ENCODE measurements at regions not wholly inside any gene's neighbourhood (a gene's known extent, or its start where the extent isn't known, plus 50 kb on each side); places are given as distances from the start of the nearest gene placed in this dataset.

DNA sequence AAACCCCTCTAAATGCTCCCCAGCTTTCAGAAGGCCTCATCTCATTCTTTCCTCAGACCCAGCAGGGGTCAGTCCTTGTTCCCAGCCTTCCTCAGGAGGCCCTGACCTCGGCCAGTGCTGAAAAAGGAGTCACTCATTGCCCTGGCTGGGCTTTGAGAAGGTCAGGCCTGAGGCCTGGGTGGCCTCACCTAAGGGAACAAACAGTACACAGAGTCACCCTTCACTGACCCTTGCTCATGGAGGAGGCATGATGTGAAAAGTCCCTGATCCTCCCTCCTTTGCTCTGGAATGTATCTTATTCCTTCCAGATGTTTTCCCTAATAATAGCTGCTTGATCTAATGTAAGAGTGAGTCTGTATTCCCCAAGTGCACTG lies 117.7 kb upstream of the SLC44A3 start:
- H3K27ac ChIP-seq (ENCODE audit: control insufficient read depth, insufficient read depth, low read length): no peak overlapping the region
- FAIRE-seq: peak; percentile 9
- H2AFZ ChIP-seq (ENCODE audit: control insufficient read depth, low read length): no peak overlapping the region

GRCh38 chr1:94701796-94702441 lies 118.2 kb upstream of the SLC44A3 start:
- no peaks in the 10 kb centered on the region for H3K79me2 ChIP-seq (ENCODE audit: control insufficient read depth, insufficient read depth, low read length)
- FAIRE-seq (no peak), DNase-seq (ENCODE audit: low read depth, low spot score) (no peak)
- H3K27me3 ChIP-seq (ENCODE audit: control insufficient read depth, extremely low read depth, insufficient read depth, low read length): no peaks in the 10 kb centered on the region
- no peak overlapping the region for H3K4me2 ChIP-seq (ENCODE audit: control insufficient read depth, extremely low read depth, insufficient read depth, low read depth, low read length)
- H3K9me3 ChIP-seq (ENCODE audit: control insufficient read depth, low read depth, low read length): no peaks in the 10 kb centered on the region
- no peak overlapping the region for H3K9ac ChIP-seq (ENCODE audit: control insufficient read depth, extremely low read depth, insufficient read depth, low read length)
- H3K36me3 ChIP-seq (ENCODE audit: control insufficient read depth in 2 of 2, extremely low read depth in 1 of 2, insufficient read depth in 2 of 2, low read length in 2 of 2): no peaks in the 10 kb centered on the region
- H3K4me1 ChIP-seq (ENCODE audit: control insufficient read depth, extremely low read depth, insufficient read depth, low read length): peaks cover 12% of the 10 kb centered on the region
- no peaks in the 10 kb centered on the region for H4K20me1 ChIP-seq (ENCODE audit: control insufficient read depth, extremely low read depth, insufficient read depth, low read length)
- H2AFZ ChIP-seq (ENCODE audit: control insufficient read depth, low read length): no peak overlapping the region
- no peak overlapping the region for H3K27ac ChIP-seq (ENCODE audit: control insufficient read depth, insufficient read depth, low read length)
- no peak for TF ChIP-seq EZH2 (IDR thresholded peaks at IDR 0.05; ENCODE audit: low read length)
- TF ChIP-seq CTCF (optimal IDR thresholded peaks at IDR 0.05 in 1 of 3, IDR thresholded peaks at IDR 0.05 in 1 of 3, conservative IDR thresholded peaks at IDR 0.05 in 1 of 3; ENCODE audit: extremely low read depth in 1 of 3, insufficient read depth in 2 of 3, low read length in 3 of 3): no peak
- H3K9me1 ChIP-seq (ENCODE audit: control insufficient read depth, extremely low read depth, insufficient read depth, low read length): no peaks in the 10 kb centered on the region
- H3K4me3 ChIP-seq (ENCODE audit: control insufficient read depth in 2 of 3, extremely low read depth in 1 of 3, insufficient read depth in 2 of 3, low read depth in 1 of 3, low read length in 3 of 3): no peak overlapping the region
- dilution Hi-C loops (cut with MboI; ENCODE audit: extremely low pct_ligation_motif_present, low sequenced_read_pairs): no loop called here

More for the DNA sequence above, 117.7 kb upstream of the SLC44A3 start:
- no peak for TF ChIP-seq CTCF (optimal IDR thresholded peaks at IDR 0.05 in 1 of 3, IDR thresholded peaks at IDR 0.05 in 1 of 3, conservative IDR thresholded peaks at IDR 0.05 in 1 of 3; ENCODE audit: extremely low read depth in 1 of 3, insufficient read depth in 2 of 3, low read length in 3 of 3)
- no peak for TF ChIP-seq EZH2 (IDR thresholded peaks at IDR 0.05; ENCODE audit: low read length)
- Histone ChIP-seq H4K20me1 (ENCODE audit: control insufficient read depth, extremely low read depth, insufficient read depth, low read length) (no peaks in the 10 kb centered on the region), H3K79me2 (ENCODE audit: control insufficient read depth, insufficient read depth, low read length) (no peaks in the 10 kb centered on the region), H3K4me2 (ENCODE audit: control insufficient read depth, extremely low read depth, insufficient read depth, low read depth, low read length) (no peak overlapping the region), H3K4me1 (ENCODE audit: control insufficient read depth, extremely low read depth, insufficient read depth, low read length) (peaks cover 12% of the 10 kb centered on the region), H3K36me3 (ENCODE audit: control insufficient read depth in 2 of 2, extremely low read depth in 1 of 2, insufficient read depth in 2 of 2, low read length in 2 of 2) (no peaks in the 10 kb centered on the region), H3K27me3 (ENCODE audit: control insufficient read depth, extremely low read depth, insufficient read depth, low read length) (no peaks in the 10 kb centered on the region), H3K9me3 (ENCODE audit: control insufficient read depth, low read depth, low read length) (no peaks in the 10 kb centered on the region), H3K4me3 (ENCODE audit: control insufficient read depth in 2 of 3, extremely low read depth in 1 of 3, insufficient read depth in 2 of 3, low read depth in 1 of 3, low read length in 3 of 3) (no peak overlapping the region), H3K9ac (ENCODE audit: control insufficient read depth, extremely low read depth, insufficient read depth, low read length) (no peak overlapping the region), H3K9me1 (ENCODE audit: control insufficient read depth, extremely low read depth, insufficient read depth, low read length) (no peaks in the 10 kb centered on the region)
- dilution Hi-C loops (cut with MboI; ENCODE audit: extremely low pct_ligation_motif_present, low sequenced_read_pairs): no loop called here
- no peak for DNase-seq (ENCODE audit: low read depth, low spot score)
